Trophoblast cell (in vitro differentiated cells and primary cell): ENCODE measurements at regions not wholly inside any gene's neighbourhood (a gene's known extent, or its start where the extent isn't known, plus 50 kb on each side); places are given as distances from the start of the nearest gene placed in this dataset.

Source experiments
- DNase-seq, 2 donors: peaks; one replicate each; pipeline ENCODE4 v3.0.0-alpha.2; 2016
- H2AFZ ChIP-seq: 2 replicates; pipeline ENCODE4 v1.6.1; 2013; ENCODE audit warnings: low read length, moderate library complexity, mild to moderate bottlenecking; ENCODE audit not compliant: insufficient read depth, poor library complexity
- H2AK5ac ChIP-seq: 2 replicates; pipeline ENCODE4 v1.6.1; 2013; ENCODE audit warnings: mild to moderate bottlenecking, low read length
- H2BK120ac ChIP-seq: 2 replicates; pipeline ENCODE4 v1.6.1; 2013; ENCODE audit warnings: low read length, mild to moderate bottlenecking, moderate library complexity; ENCODE audit not compliant: insufficient read depth, poor library complexity
- H2BK12ac ChIP-seq: 2 replicates; pipeline ENCODE4 v1.6.1; 2013; ENCODE audit warnings: mild to moderate bottlenecking, low read length, moderate library complexity
- H2BK5ac ChIP-seq: 2 replicates; pipeline ENCODE4 v1.6.1; 2013; ENCODE audit warnings: low read length, low read depth, moderate library complexity, mild to moderate bottlenecking; ENCODE audit not compliant: poor library complexity
- H3K14ac ChIP-seq: 2 replicates; pipeline ENCODE4 v1.6.1; 2013; ENCODE audit warnings: mild to moderate bottlenecking, low read length
- H3K18ac ChIP-seq: 2 replicates; pipeline ENCODE4 v1.6.1; 2013; ENCODE audit warnings: mild to moderate bottlenecking, low read length
- H3K23ac ChIP-seq: 2 replicates; pipeline ENCODE4 v1.6.1; 2013; ENCODE audit warnings: low read length
- H3K27ac ChIP-seq: 2 replicates; pipeline ENCODE4 v1.5.1; 2013; ENCODE audit warnings: low read depth, mild to moderate bottlenecking, inconsistent platforms, low read length, moderate library complexity
- H3K27me3 ChIP-seq: 2 replicates; pipeline ENCODE4 v1.6.1; 2013; ENCODE audit warnings: inconsistent platforms, mild to moderate bottlenecking, low read length, moderate library complexity; ENCODE audit not compliant: insufficient read depth
- H3K36me3 ChIP-seq, 2 experiments: 1 replicate in 1 of 2; 2 replicates in 1 of 2; pipeline ENCODE4 v1.6.1; 2013; ENCODE audit warnings: low read length in 2 of 2, mild to moderate bottlenecking in 2 of 2, moderate library complexity in 1 of 2; ENCODE audit not compliant: insufficient read depth in 2 of 2, control insufficient read depth in 1 of 2
- H3K4ac ChIP-seq: 2 replicates; pipeline ENCODE4 v1.6.1; 2013; ENCODE audit warnings: low read depth, mild to moderate bottlenecking, low read length, moderate library complexity
- H3K4me1 ChIP-seq, 2 experiments: 1 replicate in 1 of 2; 2 replicates in 1 of 2; pipeline ENCODE4 v1.6.1; 2013; ENCODE audit warnings: low read length in 2 of 2, mild to moderate bottlenecking in 2 of 2, moderate library complexity in 1 of 2; ENCODE audit not compliant: insufficient read depth in 2 of 2, control insufficient read depth in 1 of 2
- H3K4me2 ChIP-seq: 2 replicates; pipeline ENCODE4 v1.6.1; 2013; ENCODE audit warnings: inconsistent platforms, mild to moderate bottlenecking, low read length, moderate library complexity
- H3K4me3 ChIP-seq: 2 replicates; pipeline ENCODE4 v1.5.1; 2013; ENCODE audit warnings: mild to moderate bottlenecking, low read depth, low read length, inconsistent platforms
- H3K79me1 ChIP-seq: one replicate; pipeline ENCODE4 v1.6.1; 2013; ENCODE audit warnings: low read length
- H3K79me2 ChIP-seq: 2 replicates; pipeline ENCODE4 v1.6.1; 2013; ENCODE audit warnings: low read length, mild to moderate bottlenecking; ENCODE audit not compliant: control insufficient read depth, insufficient read depth, poor library complexity
- H3K9ac ChIP-seq: 2 replicates; pipeline ENCODE4 v1.6.1; 2013; ENCODE audit warnings: mild to moderate bottlenecking, low read length
- H3K9me3 ChIP-seq: 2 replicates; pipeline ENCODE4 v1.6.1; 2013; ENCODE audit warnings: low read depth, mild to moderate bottlenecking, control low read depth, inconsistent platforms, low read length; ENCODE audit not compliant: insufficient read depth
- H4K12ac ChIP-seq: 2 replicates; pipeline ENCODE4 v1.6.1; 2013; ENCODE audit warnings: low read depth, mild to moderate bottlenecking, low read length, moderate library complexity
- H4K8ac ChIP-seq: 2 replicates; pipeline ENCODE4 v1.6.1; 2013; ENCODE audit warnings: low read depth, mild to moderate bottlenecking, low read length, moderate library complexity
- H4K91ac ChIP-seq: one replicate; pipeline ENCODE4 v1.6.1; 2013; ENCODE audit warnings: low read depth, mild to moderate bottlenecking, low read length, moderate library complexity
- WGBS: extraction: QIAGEN DNeasy Blood & Tissue Kit; methylation state at CpG from one replicate; pipeline ENCODE4 v1.1.7; 2013; ENCODE audit warnings: missing lambda C conversion rate; ENCODE audit not compliant: insufficient read length, insufficient coverage; ENCODE audit errors: extremely low coverage; 5-methylcytosine and 5-hydroxymethylcytosine counted together

DNA sequence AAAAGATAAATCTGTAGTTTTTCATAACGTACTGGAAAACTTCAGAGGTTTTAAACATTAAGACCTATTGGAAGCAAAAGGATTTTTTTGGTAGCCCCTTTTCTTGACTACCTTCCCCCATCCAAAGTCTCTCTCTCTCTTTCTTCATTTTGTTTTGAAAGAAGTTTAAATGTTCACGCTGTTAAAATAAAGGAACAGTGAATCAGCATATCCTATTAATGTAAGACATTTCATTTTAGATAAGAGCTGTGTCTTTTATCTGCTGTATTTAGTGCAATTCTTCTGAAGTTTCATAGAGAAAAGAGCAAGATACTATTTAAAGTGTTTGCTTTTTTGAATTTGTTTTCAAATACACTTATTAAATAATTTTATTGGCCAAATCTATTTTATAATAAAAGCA, 205.5 kb upstream of the POU3F3 start:
- Histone ChIP-seq H3K27me3 (no peaks in the 10 kb centered on the region), H3K23ac (no peak overlapping the region), H3K4me1 (no peaks in the 10 kb centered on the region), H3K9me3 (no peaks in the 10 kb centered on the region), H3K18ac (no peak overlapping the region), H2AK5ac (no peak overlapping the region), H2BK12ac (no peak overlapping the region), H2AFZ (no peak overlapping the region), H3K4me3 (no peak overlapping the region), H3K14ac (no peak overlapping the region), H3K79me1 (no peaks in the 10 kb centered on the region), H3K79me2 (no peaks in the 10 kb centered on the region), H3K4ac (no peak overlapping the region), H4K8ac (no peak overlapping the region), H2BK120ac (no peak overlapping the region), H4K12ac (no peak overlapping the region), H2BK5ac (no peak overlapping the region), H3K36me3 (no peaks in the 10 kb centered on the region), H3K9ac (no peak overlapping the region), H4K91ac (no peak overlapping the region), H3K27ac (no peak overlapping the region), H3K4me2 (no peak overlapping the region)
- no peak for DNase-seq
- WGBS, result no CpG with 5 or more reads among the region's 2 CpGs

- Histone ChIP-seq H3K4ac (no peak overlapping the region), H3K79me1 (no peaks in the 10 kb centered on the region)
- WGBS, result no CpG with 5 or more reads among the region's 1 CpG
Observed at GRCh38 chr2:104649866-104650265, 204.0 kb upstream of the POU3F3 start.

DNA sequence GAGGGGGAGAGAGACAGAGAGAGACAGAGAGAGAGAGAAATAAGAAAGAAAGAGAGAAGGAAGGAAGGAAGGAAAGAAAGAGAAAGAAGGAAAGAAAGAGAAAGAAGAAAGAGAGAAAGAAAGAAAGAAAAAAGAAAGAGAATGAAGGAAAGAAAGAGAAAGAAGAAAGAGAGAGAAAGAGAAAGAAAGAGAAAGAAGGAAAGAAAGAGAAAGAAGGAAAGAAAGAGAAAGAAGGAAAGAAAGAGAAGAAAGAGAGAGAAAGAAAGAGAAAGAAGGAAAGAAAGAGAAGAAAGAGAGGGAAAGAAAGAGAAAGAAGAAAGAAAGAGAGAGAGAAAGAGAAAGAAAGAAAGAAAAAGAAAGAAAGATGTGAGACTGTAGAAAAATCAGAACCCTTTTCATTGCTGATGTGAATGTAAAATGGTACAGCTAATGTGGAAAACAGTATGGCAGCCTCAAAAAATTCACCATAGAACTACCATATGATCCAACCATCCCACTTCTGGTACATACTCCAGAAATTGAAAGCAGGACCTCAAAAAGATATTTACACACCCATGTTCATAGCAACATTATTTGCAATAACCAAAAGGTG, 203.4 kb upstream of the POU3F3 start:
- Histone ChIP-seq H4K8ac (no peak overlapping the region), H2BK120ac (no peak overlapping the region), H3K4me3 (no peak overlapping the region), H3K79me1 (no peaks in the 10 kb centered on the region), H4K91ac (no peak overlapping the region), H3K27ac (no peak overlapping the region), H3K36me3 (no peaks in the 10 kb centered on the region), H3K4me2 (no peak overlapping the region), H3K9ac (no peak overlapping the region), H2BK5ac (no peak overlapping the region), H3K27me3 (no peaks in the 10 kb centered on the region), H3K79me2 (no peaks in the 10 kb centered on the region), H4K12ac (no peak overlapping the region), H2AFZ (no peak overlapping the region), H3K4ac (no peak overlapping the region), H3K9me3 (no peaks in the 10 kb centered on the region), H2AK5ac (no peak overlapping the region), H3K23ac (no peak overlapping the region), H3K4me1 (no peaks in the 10 kb centered on the region), H2BK12ac (no peak overlapping the region), H3K18ac (no peak overlapping the region), H3K14ac (no peak overlapping the region)
- DNase-seq, result no peak

More at GRCh38 chr2:104649866-104650265, 204.0 kb upstream of the POU3F3 start:
- Histone ChIP-seq H4K8ac (no peak overlapping the region), H3K4me3 (no peak overlapping the region), H2BK5ac (no peak overlapping the region), H3K27me3 (no peaks in the 10 kb centered on the region), H3K23ac (no peak overlapping the region), H3K4me1 (no peaks in the 10 kb centered on the region), H2AFZ (no peak overlapping the region), H2AK5ac (no peak overlapping the region), H2BK120ac (no peak overlapping the region), H3K18ac (no peak overlapping the region), H3K27ac (no peak overlapping the region), H4K91ac (no peak overlapping the region), H2BK12ac (no peak overlapping the region), H3K36me3 (no peaks in the 10 kb centered on the region), H3K14ac (no peak overlapping the region), H3K4me2 (no peak overlapping the region), H4K12ac (no peak overlapping the region), H3K9ac (no peak overlapping the region), H3K79me2 (no peaks in the 10 kb centered on the region), H3K9me3 (no peaks in the 10 kb centered on the region)
- no peak for DNase-seq

- Histone ChIP-seq H3K4me1 (peaks cover 7 to 10% of the 10 kb centered on the region in 2 experiments), H3K4me3 (no peak overlapping the region), H3K14ac (no peak overlapping the region), H2BK12ac (no peak overlapping the region), H4K12ac (no peak overlapping the region), H3K23ac (no peak overlapping the region), H2AK5ac (no peak overlapping the region), H2BK5ac (no peak overlapping the region), H3K79me1 (no peaks in the 10 kb centered on the region), H3K4ac (no peak overlapping the region), H3K4me2 (no peak overlapping the region), H3K9me3 (no peaks in the 10 kb centered on the region), H3K9ac (no peak overlapping the region), H2AFZ (no peak overlapping the region), H4K8ac (no peak overlapping the region), H3K27me3 (peaks cover 2% of the 10 kb centered on the region), H3K27ac (no peak overlapping the region), H3K18ac (no peak overlapping the region), H2BK120ac (no peak overlapping the region), H3K79me2 (peaks cover 3% of the 10 kb centered on the region), H4K91ac (no peak overlapping the region), H3K36me3 (no peaks in the 10 kb centered on the region)
- no peak for DNase-seq
- WGBS, result no CpG with 5 or more reads among the region's 4 CpGs
Observed at GRCh38 chr2:104654811-104655210, 199.1 kb upstream of the POU3F3 start.
